ENCODE measurements at regions not wholly inside any gene's neighbourhood (a gene's known extent, or its start where the extent isn't known, plus 50 kb on each side); places are given as distances from the start of the nearest gene placed in this dataset.

GRCh38 chr19:31531326-31531725, 182.1 kb upstream of the TSHZ3 start:
- H3K4me3 Mint-ChIP-seq (ENCODE audit: unreplicated experiment): no peak overlapping the region
- no peak for FAIRE-seq
- H3K27ac ChIP-seq (ENCODE audit: low read depth, low read length): no peak overlapping the region
- no peaks in the 10 kb centered on the region for H4K20me1 ChIP-seq (ENCODE audit: insufficient read depth, low read length)
- H3K4me2 ChIP-seq (ENCODE audit: low read length): no peak overlapping the region
- H3K4me1 Mint-ChIP-seq (ENCODE audit: low read depth, unreplicated experiment): peaks cover 5% of the 10 kb centered on the region
- H3K36me3 ChIP-seq (ENCODE audit: insufficient read depth, low read length): no peaks in the 10 kb centered on the region
- no peaks in the 10 kb centered on the region for H3K79me2 ChIP-seq (ENCODE audit: insufficient read depth, low read length)
- no peaks in the 10 kb centered on the region for H3K36me3 Mint-ChIP-seq (ENCODE audit: low read depth, unreplicated experiment)
- TF ChIP-seq EZH2 (IDR thresholded peaks at IDR 0.05; ENCODE audit: insufficient read depth, low read length) (no peak), CTCF (IDR thresholded peaks at IDR 0.05; ENCODE audit: insufficient read depth, low read depth, low read length) (no peak)
- no peak overlapping the region for H3K27ac Mint-ChIP-seq (ENCODE audit: unreplicated experiment)
- H3K27me3 Mint-ChIP-seq (ENCODE audit: low read depth, unreplicated experiment): peaks cover 18% of the 10 kb centered on the region
- no peaks in the 10 kb centered on the region for H3K9me3 ChIP-seq (ENCODE audit: insufficient read depth, low read depth, low read length)
- H3K9ac ChIP-seq (ENCODE audit: low read length): no peak overlapping the region
- no peaks in the 10 kb centered on the region for H3K27me3 ChIP-seq (ENCODE audit: insufficient read depth, low read length)
- no peak overlapping the region for H3K4me3 ChIP-seq (ENCODE audit: insufficient read depth, low read depth, low read length)
- DNase-seq (ENCODE audit: low read depth): no peak
- no peaks in the 10 kb centered on the region for H3K4me1 ChIP-seq (ENCODE audit: insufficient read depth, low read length)
- peaks cover 3% of the 10 kb centered on the region for H3K9me3 Mint-ChIP-seq (ENCODE audit: unreplicated experiment)
- H2AFZ ChIP-seq (ENCODE audit: low read depth, low read length): no peak overlapping the region

GRCh38 chr19:31532034-31532433, 182.8 kb upstream of the TSHZ3 start:
- Mint-ChIP-seq H3K4me3 (ENCODE audit: unreplicated experiment) (no peak overlapping the region), H3K9me3 (ENCODE audit: unreplicated experiment) (peaks cover 4% of the 10 kb centered on the region), H3K4me1 (ENCODE audit: low read depth, unreplicated experiment) (peaks cover 5% of the 10 kb centered on the region), H3K27me3 (ENCODE audit: low read depth, unreplicated experiment) (peaks cover 23% of the 10 kb centered on the region), H3K27ac (ENCODE audit: unreplicated experiment) (no peak overlapping the region), H3K36me3 (ENCODE audit: low read depth, unreplicated experiment) (no peaks in the 10 kb centered on the region)
- no peak for FAIRE-seq
- Histone ChIP-seq H3K27me3 (ENCODE audit: insufficient read depth, low read length) (no peaks in the 10 kb centered on the region), H2AFZ (ENCODE audit: low read depth, low read length) (no peak overlapping the region), H3K36me3 (ENCODE audit: insufficient read depth, low read length) (no peaks in the 10 kb centered on the region), H3K9me3 (ENCODE audit: insufficient read depth, low read depth, low read length) (no peaks in the 10 kb centered on the region), H3K4me1 (ENCODE audit: insufficient read depth, low read length) (no peaks in the 10 kb centered on the region), H3K4me3 (ENCODE audit: insufficient read depth, low read depth, low read length) (no peak overlapping the region), H3K27ac (ENCODE audit: low read depth, low read length) (no peak overlapping the region), H4K20me1 (ENCODE audit: insufficient read depth, low read length) (no peaks in the 10 kb centered on the region), H3K9ac (ENCODE audit: low read length) (no peak overlapping the region), H3K79me2 (ENCODE audit: insufficient read depth, low read length) (no peaks in the 10 kb centered on the region), H3K4me2 (ENCODE audit: low read length) (no peak overlapping the region)
- no peak for DNase-seq (ENCODE audit: low read depth)
- TF ChIP-seq CTCF (IDR thresholded peaks at IDR 0.05; ENCODE audit: insufficient read depth, low read depth, low read length) (no peak), EZH2 (IDR thresholded peaks at IDR 0.05; ENCODE audit: insufficient read depth, low read length) (no peak)

GRCh38 chr19:31533114-31533513, 183.9 kb upstream of the TSHZ3 start:
- TF ChIP-seq CTCF (IDR thresholded peaks at IDR 0.05; ENCODE audit: insufficient read depth, low read depth, low read length) (no peak), EZH2 (IDR thresholded peaks at IDR 0.05; ENCODE audit: insufficient read depth, low read length) (no peak)
- Histone ChIP-seq H3K27ac (ENCODE audit: low read depth, low read length) (no peak overlapping the region), H3K4me2 (ENCODE audit: low read length) (no peak overlapping the region), H3K27me3 (ENCODE audit: insufficient read depth, low read length) (no peaks in the 10 kb centered on the region), H3K4me3 (ENCODE audit: insufficient read depth, low read depth, low read length) (no peak overlapping the region), H3K9ac (ENCODE audit: low read length) (no peak overlapping the region), H3K79me2 (ENCODE audit: insufficient read depth, low read length) (no peaks in the 10 kb centered on the region), H3K4me1 (ENCODE audit: insufficient read depth, low read length) (no peaks in the 10 kb centered on the region), H4K20me1 (ENCODE audit: insufficient read depth, low read length) (no peaks in the 10 kb centered on the region), H3K36me3 (ENCODE audit: insufficient read depth, low read length) (no peaks in the 10 kb centered on the region), H2AFZ (ENCODE audit: low read depth, low read length) (no peak overlapping the region), H3K9me3 (ENCODE audit: insufficient read depth, low read depth, low read length) (no peaks in the 10 kb centered on the region)
- Mint-ChIP-seq H3K4me3 (ENCODE audit: unreplicated experiment) (no peak overlapping the region), H3K27me3 (ENCODE audit: low read depth, unreplicated experiment) (peaks cover 30% of the 10 kb centered on the region), H3K9me3 (ENCODE audit: unreplicated experiment) (peaks cover 11% of the 10 kb centered on the region), H3K27ac (ENCODE audit: unreplicated experiment) (no peak overlapping the region), H3K4me1 (ENCODE audit: low read depth, unreplicated experiment) (peaks cover 5% of the 10 kb centered on the region), H3K36me3 (ENCODE audit: low read depth, unreplicated experiment) (no peaks in the 10 kb centered on the region)
- FAIRE-seq: no peak
- no peak for DNase-seq (ENCODE audit: low read depth)

Measured in astrocyte (in vitro differentiated cells and primary cell).